HEK293 (cell line): ENCODE measurements at regions not wholly inside any gene's neighbourhood (a gene's known extent, or its start where the extent isn't known, plus 50 kb on each side); places are given as distances from the start of the nearest gene placed in this dataset.

Experiments
- BCL11A ChIP-seq: fragments of 450-650 bp; formaldehyde crosslinking; IDR thresholded peaks from 2 replicates; pipeline ENCODE4 v1.5.1; 2016; ENCODE audit warnings: low read depth, missing biosample characterization, missing genetic modification characterization
- IKZF3 ChIP-seq: fragments of 450-650 bp; IDR thresholded peaks from 2 replicates; pipeline ENCODE4 v1.5.0; 2018; ENCODE audit warnings: missing biosample characterization, mild to moderate bottlenecking, missing genetic modification characterization, moderate library complexity
- KLF1 ChIP-seq: fragments of 450-650 bp; formaldehyde crosslinking; IDR thresholded peaks from 2 replicates; pipeline ENCODE4 v1.5.1; 2016; ENCODE audit warnings: missing biosample characterization, missing genetic modification characterization
- ZBTB8A ChIP-seq: fragments of 450-650 bp; formaldehyde crosslinking; IDR thresholded peaks from 2 replicates; pipeline ENCODE4 v1.5.1; 2016; ENCODE audit warnings: missing biosample characterization, missing genetic modification characterization
- ZNF324 ChIP-seq: fragments of 450-650 bp; formaldehyde crosslinking; IDR thresholded peaks from 2 replicates; pipeline ENCODE4 v1.5.1; 2016; ENCODE audit warnings: missing biosample characterization, missing genetic modification characterization
- ZNF571 ChIP-seq: fragments of 450-650 bp; formaldehyde crosslinking; IDR thresholded peaks from 2 replicates; pipeline ENCODE4 v1.5.0; 2017; ENCODE audit warnings: missing biosample characterization, missing genetic modification characterization
- TF ChIP-seq, protein P1 (sequence below): fragments of 450-650 bp; formaldehyde crosslinking; IDR thresholded peaks from 2 replicates; pipeline ENCODE4 v1.5.1; 2016; ENCODE audit warnings: missing biosample characterization, missing genetic modification characterization
- TF ChIP-seq, protein P2 (sequence below): fragments of 450-650 bp; formaldehyde crosslinking; IDR thresholded peaks from 2 replicates; pipeline ENCODE4 v1.5.1; 2016; ENCODE audit warnings: missing biosample characterization, missing genetic modification characterization
- TF ChIP-seq, protein P3 (sequence below): fragments of 450-650 bp; formaldehyde crosslinking; IDR thresholded peaks from 2 replicates; pipeline ENCODE4 v1.5.1; 2016; ENCODE audit warnings: missing biosample characterization, missing genetic modification characterization
- TF ChIP-seq, protein P4 (sequence below): fragments of 450-650 bp; formaldehyde crosslinking; IDR thresholded peaks from 2 replicates; pipeline ENCODE4 v1.5.1; 2016; ENCODE audit warnings: missing biosample characterization, missing genetic modification characterization

DNA sequence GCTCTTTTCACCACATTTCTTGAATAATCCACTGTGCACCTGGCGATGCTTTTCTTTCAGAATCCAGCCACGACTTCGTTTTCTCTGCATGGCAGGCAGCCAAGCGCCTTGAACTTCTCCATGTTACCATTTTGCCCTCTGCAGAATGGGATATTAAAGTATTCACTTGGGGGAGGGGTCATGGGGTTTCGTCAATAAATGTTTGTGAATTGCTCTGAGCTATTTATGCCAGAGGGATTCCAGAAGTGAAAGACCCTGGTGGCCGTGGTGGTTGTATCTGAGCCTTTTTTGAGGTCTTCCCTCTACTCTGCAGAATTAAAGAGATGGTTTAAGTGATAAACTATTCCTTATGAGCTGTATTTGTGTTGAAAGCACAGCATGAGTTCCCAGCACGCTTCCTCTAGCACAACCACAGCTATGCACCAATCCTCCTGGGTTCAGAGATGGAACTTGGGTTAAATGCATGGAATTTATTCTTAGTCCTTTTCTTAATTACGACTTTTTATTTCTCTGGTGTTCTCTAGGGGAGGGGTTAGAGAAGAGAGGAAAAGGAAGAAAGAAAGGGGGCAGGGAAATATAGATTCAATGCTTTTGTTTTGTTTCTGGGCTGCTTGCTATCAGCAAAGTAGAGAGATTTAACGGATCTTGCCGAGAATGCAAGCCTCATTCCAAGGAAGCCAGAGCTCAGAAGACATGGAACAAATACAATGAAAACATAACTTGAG, 478.2 kb upstream of the TNC start:
- TF ChIP-seq, protein P1, sequence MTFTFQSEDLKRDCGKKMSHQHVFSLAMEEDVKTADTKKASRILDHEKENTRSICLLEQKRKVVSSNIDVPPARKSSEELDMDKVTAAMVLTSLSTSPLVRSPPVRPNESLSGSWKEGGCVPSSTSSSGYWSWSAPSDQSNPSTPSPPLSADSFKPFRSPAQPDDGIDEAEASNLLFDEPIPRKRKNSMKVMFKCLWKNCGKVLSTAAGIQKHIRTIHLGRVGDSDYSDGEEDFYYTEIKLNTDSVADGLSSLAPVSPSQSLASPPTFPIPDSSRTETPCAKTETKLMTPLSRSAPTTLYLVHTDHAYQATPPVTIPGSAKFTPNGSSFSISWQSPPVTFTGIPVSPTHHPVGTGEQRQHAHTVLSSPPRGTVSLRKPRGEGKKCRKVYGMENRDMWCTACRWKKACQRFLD (tag by site-specific recombination) = no peak
- TF ChIP-seq, protein P2, sequence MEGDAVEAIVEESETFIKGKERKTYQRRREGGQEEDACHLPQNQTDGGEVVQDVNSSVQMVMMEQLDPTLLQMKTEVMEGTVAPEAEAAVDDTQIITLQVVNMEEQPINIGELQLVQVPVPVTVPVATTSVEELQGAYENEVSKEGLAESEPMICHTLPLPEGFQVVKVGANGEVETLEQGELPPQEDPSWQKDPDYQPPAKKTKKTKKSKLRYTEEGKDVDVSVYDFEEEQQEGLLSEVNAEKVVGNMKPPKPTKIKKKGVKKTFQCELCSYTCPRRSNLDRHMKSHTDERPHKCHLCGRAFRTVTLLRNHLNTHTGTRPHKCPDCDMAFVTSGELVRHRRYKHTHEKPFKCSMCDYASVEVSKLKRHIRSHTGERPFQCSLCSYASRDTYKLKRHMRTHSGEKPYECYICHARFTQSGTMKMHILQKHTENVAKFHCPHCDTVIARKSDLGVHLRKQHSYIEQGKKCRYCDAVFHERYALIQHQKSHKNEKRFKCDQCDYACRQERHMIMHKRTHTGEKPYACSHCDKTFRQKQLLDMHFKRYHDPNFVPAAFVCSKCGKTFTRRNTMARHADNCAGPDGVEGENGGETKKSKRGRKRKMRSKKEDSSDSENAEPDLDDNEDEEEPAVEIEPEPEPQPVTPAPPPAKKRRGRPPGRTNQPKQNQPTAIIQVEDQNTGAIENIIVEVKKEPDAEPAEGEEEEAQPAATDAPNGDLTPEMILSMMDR (tag by site-specific recombination) = no peak
- TF ChIP-seq ZNF324 (no peak), BCL11A (tag by site-specific recombination) (no peak), KLF1 (tag by site-specific recombination) (no peak), ZBTB8A (tag by site-specific recombination) (no peak), ZNF571 (tag by site-specific recombination) (no peak), IKZF3 (tag by site-specific recombination) (no peak)
- TF ChIP-seq, protein P3, sequence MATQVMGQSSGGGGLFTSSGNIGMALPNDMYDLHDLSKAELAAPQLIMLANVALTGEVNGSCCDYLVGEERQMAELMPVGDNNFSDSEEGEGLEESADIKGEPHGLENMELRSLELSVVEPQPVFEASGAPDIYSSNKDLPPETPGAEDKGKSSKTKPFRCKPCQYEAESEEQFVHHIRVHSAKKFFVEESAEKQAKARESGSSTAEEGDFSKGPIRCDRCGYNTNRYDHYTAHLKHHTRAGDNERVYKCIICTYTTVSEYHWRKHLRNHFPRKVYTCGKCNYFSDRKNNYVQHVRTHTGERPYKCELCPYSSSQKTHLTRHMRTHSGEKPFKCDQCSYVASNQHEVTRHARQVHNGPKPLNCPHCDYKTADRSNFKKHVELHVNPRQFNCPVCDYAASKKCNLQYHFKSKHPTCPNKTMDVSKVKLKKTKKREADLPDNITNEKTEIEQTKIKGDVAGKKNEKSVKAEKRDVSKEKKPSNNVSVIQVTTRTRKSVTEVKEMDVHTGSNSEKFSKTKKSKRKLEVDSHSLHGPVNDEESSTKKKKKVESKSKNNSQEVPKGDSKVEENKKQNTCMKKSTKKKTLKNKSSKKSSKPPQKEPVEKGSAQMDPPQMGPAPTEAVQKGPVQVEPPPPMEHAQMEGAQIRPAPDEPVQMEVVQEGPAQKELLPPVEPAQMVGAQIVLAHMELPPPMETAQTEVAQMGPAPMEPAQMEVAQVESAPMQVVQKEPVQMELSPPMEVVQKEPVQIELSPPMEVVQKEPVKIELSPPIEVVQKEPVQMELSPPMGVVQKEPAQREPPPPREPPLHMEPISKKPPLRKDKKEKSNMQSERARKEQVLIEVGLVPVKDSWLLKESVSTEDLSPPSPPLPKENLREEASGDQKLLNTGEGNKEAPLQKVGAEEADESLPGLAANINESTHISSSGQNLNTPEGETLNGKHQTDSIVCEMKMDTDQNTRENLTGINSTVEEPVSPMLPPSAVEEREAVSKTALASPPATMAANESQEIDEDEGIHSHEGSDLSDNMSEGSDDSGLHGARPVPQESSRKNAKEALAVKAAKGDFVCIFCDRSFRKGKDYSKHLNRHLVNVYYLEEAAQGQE = no peak
- TF ChIP-seq, protein P4, sequence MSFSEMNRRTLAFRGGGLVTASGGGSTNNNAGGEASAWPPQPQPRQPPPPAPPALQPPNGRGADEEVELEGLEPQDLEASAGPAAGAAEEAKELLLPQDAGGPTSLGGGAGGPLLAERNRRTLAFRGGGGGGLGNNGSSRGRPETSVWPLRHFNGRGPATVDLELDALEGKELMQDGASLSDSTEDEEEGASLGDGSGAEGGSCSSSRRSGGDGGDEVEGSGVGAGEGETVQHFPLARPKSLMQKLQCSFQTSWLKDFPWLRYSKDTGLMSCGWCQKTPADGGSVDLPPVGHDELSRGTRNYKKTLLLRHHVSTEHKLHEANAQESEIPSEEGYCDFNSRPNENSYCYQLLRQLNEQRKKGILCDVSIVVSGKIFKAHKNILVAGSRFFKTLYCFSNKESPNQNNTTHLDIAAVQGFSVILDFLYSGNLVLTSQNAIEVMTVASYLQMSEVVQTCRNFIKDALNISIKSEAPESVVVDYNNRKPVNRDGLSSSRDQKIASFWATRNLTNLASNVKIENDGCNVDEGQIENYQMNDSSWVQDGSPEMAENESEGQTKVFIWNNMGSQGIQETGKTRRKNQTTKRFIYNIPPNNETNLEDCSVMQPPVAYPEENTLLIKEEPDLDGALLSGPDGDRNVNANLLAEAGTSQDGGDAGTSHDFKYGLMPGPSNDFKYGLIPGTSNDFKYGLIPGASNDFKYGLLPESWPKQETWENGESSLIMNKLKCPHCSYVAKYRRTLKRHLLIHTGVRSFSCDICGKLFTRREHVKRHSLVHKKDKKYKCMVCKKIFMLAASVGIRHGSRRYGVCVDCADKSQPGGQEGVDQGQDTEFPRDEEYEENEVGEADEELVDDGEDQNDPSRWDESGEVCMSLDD (tag by site-specific recombination) = no peak
